Erythroblast (primary cell): ENCODE measurements at regions not wholly inside any gene's neighbourhood (a gene's known extent, or its start where the extent isn't known, plus 50 kb on each side); places are given as distances from the start of the nearest gene placed in this dataset.

ENCODE experiments used
- GATA1 ChIP-seq: IDR thresholded peaks from 2 replicates; pipeline ENCODE4 v1.6.1; 2011; ENCODE audit warnings: low read depth, mild to moderate bottlenecking, control low read depth, low read length, moderate library complexity
- POLR2A ChIP-seq: IDR thresholded peaks from 2 replicates; pipeline ENCODE4 v1.6.1; 2011; ENCODE audit warnings: mild to moderate bottlenecking, low read length

DNA sequence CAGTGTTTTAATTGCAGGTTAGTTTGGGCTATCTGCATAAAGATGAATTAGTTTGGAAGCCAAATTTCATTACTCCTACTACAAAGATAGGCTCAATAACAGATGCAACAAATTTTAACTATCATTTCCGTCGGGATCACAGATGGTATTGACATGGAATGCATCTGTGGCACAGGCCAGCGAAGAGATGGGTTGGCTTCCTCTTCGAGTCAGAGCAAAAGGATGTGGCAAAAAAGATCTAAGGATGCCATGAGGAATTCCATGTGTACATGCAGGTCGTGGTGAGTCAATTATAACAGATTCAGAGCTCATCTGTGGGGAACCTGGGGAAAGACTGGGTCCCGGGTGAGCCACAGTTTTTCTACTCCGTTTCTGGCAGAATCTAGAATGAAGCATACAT, 83.0 kb upstream of the CITED2 start:
- TF ChIP-seq POLR2A, result no peak
- TF ChIP-seq GATA1, result no peak
